ENCODE measurements at regions not wholly inside any gene's neighbourhood (a gene's known extent, or its start where the extent isn't known, plus 50 kb on each side); places are given as distances from the start of the nearest gene placed in this dataset.

- no peak for TF ChIP-seq CTCF (IDR thresholded peaks at IDR 0.05)
- TF ChIP-seq POLR2A (IDR thresholded peaks at IDR 0.05) = no peak
Observed at GRCh38 chr2:51918113-51918512, 886.2 kb upstream of the NRXN1 start.

Data from sigmoid colon (tissue), 3 donors.